ENCODE measurements at regions not wholly inside any gene's neighbourhood (a gene's known extent, or its start where the extent isn't known, plus 50 kb on each side); places are given as distances from the start of the nearest gene placed in this dataset.

- no peak for DNase-seq
- Histone ChIP-seq H3K4me3 (no peak overlapping the region), H3K27ac (no peak overlapping the region), H3K36me3 (no peaks in the 10 kb centered on the region), H3K4me1 (no peaks in the 10 kb centered on the region), H3K9me3 (no peaks in the 10 kb centered on the region), H3K27me3 (no peaks in the 10 kb centered on the region)
- TF ChIP-seq POLR2A (IDR thresholded peaks at IDR 0.05), result no peak
- TF ChIP-seq, protein P1, sequence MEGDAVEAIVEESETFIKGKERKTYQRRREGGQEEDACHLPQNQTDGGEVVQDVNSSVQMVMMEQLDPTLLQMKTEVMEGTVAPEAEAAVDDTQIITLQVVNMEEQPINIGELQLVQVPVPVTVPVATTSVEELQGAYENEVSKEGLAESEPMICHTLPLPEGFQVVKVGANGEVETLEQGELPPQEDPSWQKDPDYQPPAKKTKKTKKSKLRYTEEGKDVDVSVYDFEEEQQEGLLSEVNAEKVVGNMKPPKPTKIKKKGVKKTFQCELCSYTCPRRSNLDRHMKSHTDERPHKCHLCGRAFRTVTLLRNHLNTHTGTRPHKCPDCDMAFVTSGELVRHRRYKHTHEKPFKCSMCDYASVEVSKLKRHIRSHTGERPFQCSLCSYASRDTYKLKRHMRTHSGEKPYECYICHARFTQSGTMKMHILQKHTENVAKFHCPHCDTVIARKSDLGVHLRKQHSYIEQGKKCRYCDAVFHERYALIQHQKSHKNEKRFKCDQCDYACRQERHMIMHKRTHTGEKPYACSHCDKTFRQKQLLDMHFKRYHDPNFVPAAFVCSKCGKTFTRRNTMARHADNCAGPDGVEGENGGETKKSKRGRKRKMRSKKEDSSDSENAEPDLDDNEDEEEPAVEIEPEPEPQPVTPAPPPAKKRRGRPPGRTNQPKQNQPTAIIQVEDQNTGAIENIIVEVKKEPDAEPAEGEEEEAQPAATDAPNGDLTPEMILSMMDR (IDR thresholded peaks at IDR 0.05), result no peak
Measured at GRCh38 chr9:100689635-100690034, 111.8 kb downstream of the CAVIN4 start.

DNA sequence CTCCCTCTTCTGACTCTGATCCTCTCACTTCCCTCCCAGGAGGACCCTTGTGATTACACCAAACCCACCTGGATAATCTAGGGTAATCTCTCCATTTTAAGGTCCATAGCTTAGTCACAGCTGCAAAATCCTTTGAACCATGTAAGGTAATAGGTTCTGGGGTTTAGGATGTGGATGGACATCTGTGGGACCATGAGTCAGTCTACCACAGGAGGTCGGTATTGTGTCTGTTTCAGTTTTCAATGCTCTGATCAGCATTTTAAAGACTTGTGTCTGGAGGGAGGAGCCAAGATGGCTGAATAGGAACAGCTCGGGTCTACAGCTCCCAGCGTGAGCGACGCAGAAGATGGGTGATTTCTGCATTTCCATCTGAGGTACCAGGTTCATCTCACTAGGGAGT is 112.6 kb downstream of the CAVIN4 start:
- Histone ChIP-seq H3K27ac (no peak overlapping the region), H3K36me3 (no peaks in the 10 kb centered on the region), H3K27me3 (no peaks in the 10 kb centered on the region), H3K4me3 (no peak overlapping the region), H3K4me1 (no peaks in the 10 kb centered on the region), H3K9me3 (no peaks in the 10 kb centered on the region)
- DNase-seq, result no peak
- TF ChIP-seq, protein P1 (IDR thresholded peaks at IDR 0.05), result no peak
- no peak for TF ChIP-seq POLR2A (IDR thresholded peaks at IDR 0.05)

DNA sequence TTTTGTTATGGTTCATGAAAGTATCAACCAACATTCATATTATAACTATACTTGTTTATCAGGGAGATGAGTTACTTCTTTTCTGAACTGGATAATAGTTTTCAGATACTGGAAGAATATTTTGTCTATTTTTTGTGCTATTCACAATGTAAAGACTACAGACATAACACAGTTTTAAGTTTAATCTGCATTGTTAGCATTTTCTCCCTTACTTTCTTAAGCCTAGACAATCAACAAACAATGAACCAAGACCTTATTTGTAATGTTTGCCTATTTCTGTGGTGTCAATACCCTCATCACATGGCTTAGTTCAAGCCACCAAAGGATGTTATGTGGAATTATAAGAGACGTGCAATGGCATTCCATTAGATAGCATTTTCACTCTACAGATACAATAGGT is 119.5 kb downstream of the CAVIN4 start:
- H3K27ac ChIP-seq, result no peak overlapping the region
- H3K27me3 ChIP-seq, result no peaks in the 10 kb centered on the region
- no peaks in the 10 kb centered on the region for H3K9me3 ChIP-seq
- no peaks in the 10 kb centered on the region for H3K36me3 ChIP-seq
- no peaks in the 10 kb centered on the region for H3K4me1 ChIP-seq
- H3K4me3 ChIP-seq, result no peak overlapping the region
- no peak for DNase-seq
- TF ChIP-seq, protein P1 (IDR thresholded peaks at IDR 0.05), result no peak
- TF ChIP-seq POLR2A (IDR thresholded peaks at IDR 0.05), result no peak

DNA sequence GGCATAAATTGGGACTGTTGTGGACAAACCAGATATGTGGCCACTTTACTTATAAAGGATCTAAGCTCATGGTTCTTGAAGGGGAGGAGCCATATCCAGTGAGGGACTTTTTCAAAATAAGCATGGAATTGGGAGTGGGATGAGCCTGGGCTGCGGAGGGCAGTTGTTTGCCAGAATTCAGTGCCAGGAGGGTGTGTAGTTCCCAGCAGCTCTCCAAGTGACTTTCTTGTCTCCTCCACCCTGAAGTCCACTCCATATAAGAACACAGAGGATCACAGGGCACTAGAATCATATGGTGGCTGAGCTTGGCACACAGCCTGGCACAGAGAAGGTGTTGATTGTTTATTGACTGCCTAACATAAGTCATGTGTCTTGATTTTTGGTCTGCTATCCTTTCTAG is 121.1 kb downstream of the CAVIN4 start:
- Histone ChIP-seq H3K36me3 (no peaks in the 10 kb centered on the region), H3K27ac (no peak overlapping the region), H3K9me3 (no peaks in the 10 kb centered on the region), H3K4me3 (no peak overlapping the region), H3K4me1 (no peaks in the 10 kb centered on the region), H3K27me3 (no peaks in the 10 kb centered on the region)
- no peak for DNase-seq
- TF ChIP-seq, protein P1 (IDR thresholded peaks at IDR 0.05), result no peak
- no peak for TF ChIP-seq POLR2A (IDR thresholded peaks at IDR 0.05)

GRCh38 chr9:100699668-100700067 is 121.8 kb downstream of the CAVIN4 start:
- no peak for DNase-seq
- H3K27ac ChIP-seq, result no peak overlapping the region
- H3K36me3 ChIP-seq, result no peaks in the 10 kb centered on the region
- no peak for TF ChIP-seq POLR2A (IDR thresholded peaks at IDR 0.05)
- H3K9me3 ChIP-seq, result no peaks in the 10 kb centered on the region
- H3K27me3 ChIP-seq, result no peaks in the 10 kb centered on the region
- H3K4me1 ChIP-seq, result no peaks in the 10 kb centered on the region
- H3K4me3 ChIP-seq, result no peak overlapping the region

- Histone ChIP-seq H3K36me3 (no peaks in the 10 kb centered on the region), H3K4me1 (no peaks in the 10 kb centered on the region), H3K4me3 (no peak overlapping the region), H3K27ac (no peak overlapping the region), H3K27me3 (no peaks in the 10 kb centered on the region), H3K9me3 (no peaks in the 10 kb centered on the region)
- DNase-seq, result no peak
- TF ChIP-seq, protein P1 (IDR thresholded peaks at IDR 0.05), result peak in 3 of 6 experiments; percentile 13 to 28 (median 27)
- no peak for TF ChIP-seq POLR2A (IDR thresholded peaks at IDR 0.05)
Measured at GRCh38 chr9:100700689-100701318, 122.9 kb downstream of the CAVIN4 start.

Measured in Peyer's patch (tissue), 4 donors.